NCI-H2171 treated with DMSO at 0.1 percent for 48 hours (cell line): ENCODE measurements at regions not wholly inside any gene's neighbourhood (a gene's known extent, or its start where the extent isn't known, plus 50 kb on each side); places are given as distances from the start of the nearest gene placed in this dataset.

Experiments
- DNase-seq: peaks from one replicate; lab custom pipeline; 2025; lab: John Stamatoyannopoulos, UW

- DNase-seq = peak; percentile 33
Measured at GRCh38 chr6:104321301-104321700, 538.4 kb downstream of the HACE1 start.

- DNase-seq = no peak
Measured at GRCh38 chr6:104320896-104321295, 538.8 kb downstream of the HACE1 start.

- no peak for DNase-seq
Measured at GRCh38 chr6:104312851-104313250, 546.9 kb downstream of the HACE1 start.

- no peak for DNase-seq
Measured at GRCh38 chr6:104306211-104306610, 553.5 kb downstream of the HACE1 start.

- DNase-seq = no peak
Measured at GRCh38 chr6:104305206-104305605, 554.5 kb downstream of the HACE1 start.

GRCh38 chr6:104301951-104302350 is 557.8 kb downstream of the HACE1 start:
- no peak for DNase-seq

GRCh38 chr6:104286641-104287040 is 573.1 kb downstream of the HACE1 start:
- DNase-seq = no peak

GRCh38 chr6:104284872-104285271 is 574.8 kb downstream of the HACE1 start:
- DNase-seq = no peak

- no peak for DNase-seq
Measured at GRCh38 chr6:104282581-104282980, 577.1 kb downstream of the HACE1 start.

- DNase-seq = no peak
Measured at GRCh38 chr6:104281370-104281769, 578.3 kb downstream of the HACE1 start.

GRCh38 chr6:104268389-104268788 is 591.3 kb downstream of the HACE1 start:
- no peak for DNase-seq

- no peak for DNase-seq
Measured at GRCh38 chr6:104266922-104267321, 592.8 kb downstream of the HACE1 start.

GRCh38 chr6:104256646-104257045 is 603.1 kb downstream of the HACE1 start:
- DNase-seq = no peak

GRCh38 chr6:104253236-104253635 is 606.5 kb downstream of the HACE1 start:
- no peak for DNase-seq

GRCh38 chr6:104252276-104252675 is 607.4 kb downstream of the HACE1 start:
- DNase-seq = no peak

- no peak for DNase-seq
Measured at GRCh38 chr6:104251651-104252050, 608.1 kb downstream of the HACE1 start.

- no peak for DNase-seq
Measured at GRCh38 chr6:104240865-104241264, 618.9 kb downstream of the HACE1 start.

GRCh38 chr6:104239971-104240370 is 619.7 kb downstream of the HACE1 start:
- DNase-seq = no peak

GRCh38 chr6:104229057-104229456 is 630.7 kb downstream of the HACE1 start:
- DNase-seq = no peak

GRCh38 chr6:104227508-104227907 is 632.2 kb downstream of the HACE1 start:
- no peak for DNase-seq

GRCh38 chr6:104226790-104227446 is 632.8 kb downstream of the HACE1 start:
- DNase-seq = no peak

GRCh38 chr6:104218116-104218515 is 641.6 kb downstream of the HACE1 start:
- DNase-seq = no peak

GRCh38 chr6:104214901-104215300 is 644.8 kb downstream of the HACE1 start:
- no peak for DNase-seq

GRCh38 chr6:104212977-104213668 is 646.6 kb downstream of the HACE1 start:
- DNase-seq = no peak
